A673 (cell line): ENCODE measurements at regions not wholly inside any gene's neighbourhood (a gene's known extent, or its start where the extent isn't known, plus 50 kb on each side); places are given as distances from the start of the nearest gene placed in this dataset.

Experiments
- BruUV-seq: library from RNA; stranded (reverse); fragments of 400-500 nt; replicated peaks from 2 replicates; lab custom pipeline; 2021; lab: Mats Ljungman, UMichigan
- CTCF ChIA-PET: fragments of 300-600 bp; sonication (Branson Sonifier 250); formaldehyde crosslinking; loops from one replicate; lab custom pipeline; 2022; ENCODE audit warnings: antibody characterized with exemption; lab: Charles Lee
- POLR2A ChIA-PET: fragments of 300-600 bp; sonication (Branson Sonifier 250); formaldehyde crosslinking; loops from one replicate; lab custom pipeline; 2022; ENCODE audit warnings: antibody characterized with exemption; ENCODE audit not compliant: low non-redundant PET; lab: Charles Lee
- DNase-seq: peaks from one replicate; pipeline ENCODE4 v3.0.0-alpha.2; 2015; ENCODE audit warnings: low spot score
- H3K27ac ChIP-seq: fragments of 200-600 bp; sonication (generic); 2 replicates; pipeline ENCODE4 v1.5.1; 2016; ENCODE audit warnings: mixed run types, low read depth, mild to moderate bottlenecking, mixed read lengths, antibody characterized with exemption, low read length; ENCODE audit not compliant: poor library complexity, severe bottlenecking
- H3K27me3 ChIP-seq: fragments of 200-600 bp; sonication (generic); replicated peaks from 2 replicates; pipeline ENCODE4 v1.6.1; 2017; ENCODE audit warnings: mixed run types, low read depth, mild to moderate bottlenecking, mixed read lengths, antibody characterized with exemption, low read length; ENCODE audit not compliant: insufficient read depth, poor library complexity
- H3K36me3 ChIP-seq: fragments of 200-600 bp; sonication (generic); 2 replicates; pipeline ENCODE4 v1.6.1; 2016; ENCODE audit warnings: mixed run types, mild to moderate bottlenecking, mixed read lengths, antibody characterized with exemption, low read length; ENCODE audit not compliant: insufficient read depth, poor library complexity, severe bottlenecking
- H3K4me1 ChIP-seq: fragments of 200-600 bp; sonication (generic); 2 replicates; pipeline ENCODE4 v1.6.1; 2017; ENCODE audit warnings: mixed run types, mild to moderate bottlenecking, mixed read lengths, antibody characterized with exemption, low read length; ENCODE audit not compliant: insufficient read depth, poor library complexity, severe bottlenecking
- H3K4me3 ChIP-seq: fragments of 200-600 bp; sonication (generic); 2 replicates; pipeline ENCODE4 v1.5.1; 2016; ENCODE audit warnings: low read depth, mixed run types, mild to moderate bottlenecking, mixed read lengths, low read length; ENCODE audit not compliant: poor library complexity, severe bottlenecking
- H3K9me3 ChIP-seq: fragments of 200-600 bp; sonication (generic); 2 replicates; pipeline ENCODE4 v1.6.1; 2016; ENCODE audit warnings: mixed run types, low read depth, mild to moderate bottlenecking, mixed read lengths, antibody characterized with exemption, low read length; ENCODE audit not compliant: poor library complexity, severe bottlenecking
- EZH2 ChIP-seq: fragments of 200-600 bp; sonication (generic); IDR thresholded peaks from 2 replicates; pipeline ENCODE4 v1.6.1; 2017; ENCODE audit warnings: borderline replicate concordance, low read depth, mild to moderate bottlenecking, mixed read lengths, antibody characterized with exemption, low read length; ENCODE audit not compliant: poor library complexity, severe bottlenecking
- intact Hi-C: fragments of 100-400 bp; cut with micrococcal nuclease; formaldehyde crosslinking; loops from one replicate; pipeline ENCODE4 v1.10.0; 2022; ENCODE audit not compliant: unreplicated experiment
- TF ChIP-seq, protein P1 (sequence below): fragments of 300-800, 200-600 bp; sonication (generic); conservative IDR thresholded peaks from 2 replicates; pipeline ENCODE4 v1.5.1; 2017; ENCODE audit warnings: low read depth, mild to moderate bottlenecking, antibody characterized with exemption, low read length, moderate library complexity, mixed read lengths

DNA sequence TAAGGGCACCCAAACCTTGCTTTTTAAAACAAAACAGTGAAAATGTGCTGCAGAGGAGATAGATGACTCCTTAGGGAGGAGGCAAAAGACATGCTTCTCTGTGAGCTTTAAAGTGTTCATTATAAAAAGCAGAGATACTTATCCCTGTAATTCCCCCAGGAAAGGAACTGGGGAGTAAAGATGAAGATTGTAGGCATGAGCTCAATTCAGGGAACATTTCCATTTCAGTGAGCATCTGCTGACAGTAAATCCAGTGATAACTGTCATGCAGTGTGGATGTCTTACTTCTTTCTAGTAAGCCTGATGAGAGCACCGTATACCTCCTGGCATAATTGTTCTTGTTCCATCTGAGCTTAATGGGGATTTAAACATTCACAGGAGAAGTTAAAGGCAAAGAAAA lies 1296.5 kb downstream of the MRPL39 start:
- no peak for DNase-seq

DNA sequence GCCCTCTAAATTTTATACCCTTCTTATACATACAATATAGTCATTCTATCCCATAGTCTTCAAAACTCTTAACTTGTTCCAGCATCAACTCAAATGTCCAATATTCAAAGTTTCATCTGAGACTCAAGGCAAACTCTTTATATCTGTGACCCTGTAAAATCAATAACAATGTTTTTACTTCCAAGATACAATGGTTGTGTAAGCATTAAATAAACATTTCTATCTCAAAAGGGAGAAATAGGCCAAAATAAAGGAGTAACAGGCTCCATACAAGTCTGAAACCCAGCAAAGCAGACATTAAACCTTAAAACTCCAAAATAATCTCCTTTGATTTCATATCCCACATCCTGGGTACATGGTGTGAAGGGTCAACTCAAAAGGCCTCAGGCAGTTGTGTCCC lies 1299.1 kb downstream of the MRPL39 start:
- TF ChIP-seq, protein P1, sequence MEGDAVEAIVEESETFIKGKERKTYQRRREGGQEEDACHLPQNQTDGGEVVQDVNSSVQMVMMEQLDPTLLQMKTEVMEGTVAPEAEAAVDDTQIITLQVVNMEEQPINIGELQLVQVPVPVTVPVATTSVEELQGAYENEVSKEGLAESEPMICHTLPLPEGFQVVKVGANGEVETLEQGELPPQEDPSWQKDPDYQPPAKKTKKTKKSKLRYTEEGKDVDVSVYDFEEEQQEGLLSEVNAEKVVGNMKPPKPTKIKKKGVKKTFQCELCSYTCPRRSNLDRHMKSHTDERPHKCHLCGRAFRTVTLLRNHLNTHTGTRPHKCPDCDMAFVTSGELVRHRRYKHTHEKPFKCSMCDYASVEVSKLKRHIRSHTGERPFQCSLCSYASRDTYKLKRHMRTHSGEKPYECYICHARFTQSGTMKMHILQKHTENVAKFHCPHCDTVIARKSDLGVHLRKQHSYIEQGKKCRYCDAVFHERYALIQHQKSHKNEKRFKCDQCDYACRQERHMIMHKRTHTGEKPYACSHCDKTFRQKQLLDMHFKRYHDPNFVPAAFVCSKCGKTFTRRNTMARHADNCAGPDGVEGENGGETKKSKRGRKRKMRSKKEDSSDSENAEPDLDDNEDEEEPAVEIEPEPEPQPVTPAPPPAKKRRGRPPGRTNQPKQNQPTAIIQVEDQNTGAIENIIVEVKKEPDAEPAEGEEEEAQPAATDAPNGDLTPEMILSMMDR: no peak
- TF ChIP-seq EZH2: no peak
- intact Hi-C loops: no loop called here
- ChIA-PET POLR2A (no interaction called here), CTCF (no interaction called here)
- H3K4me1 ChIP-seq: no peaks in the 10 kb centered on the region
- BruUV-seq: no TSS peak
- H3K27me3 ChIP-seq: no peaks in the 10 kb centered on the region
- H3K36me3 ChIP-seq: no peaks in the 10 kb centered on the region
- H3K27ac ChIP-seq: no peak overlapping the region
- no peak overlapping the region for H3K4me3 ChIP-seq
- peaks cover 28% of the 10 kb centered on the region for H3K9me3 ChIP-seq
- DNase-seq: no peak

More for the DNA sequence above, 1296.5 kb downstream of the MRPL39 start:
- H3K27ac ChIP-seq: no peak overlapping the region
- POLR2A ChIA-PET: no interaction called here
- H3K4me1 ChIP-seq: no peaks in the 10 kb centered on the region
- BruUV-seq: no TSS peak
- CTCF ChIA-PET: no interaction called here
- no peak overlapping the region for H3K4me3 ChIP-seq
- no peaks in the 10 kb centered on the region for H3K36me3 ChIP-seq
- peaks cover 27% of the 10 kb centered on the region for H3K9me3 ChIP-seq
- H3K27me3 ChIP-seq: no peaks in the 10 kb centered on the region
- no peak for TF ChIP-seq EZH2
- TF ChIP-seq, protein P1: no peak
- intact Hi-C loops: no loop called here

DNA sequence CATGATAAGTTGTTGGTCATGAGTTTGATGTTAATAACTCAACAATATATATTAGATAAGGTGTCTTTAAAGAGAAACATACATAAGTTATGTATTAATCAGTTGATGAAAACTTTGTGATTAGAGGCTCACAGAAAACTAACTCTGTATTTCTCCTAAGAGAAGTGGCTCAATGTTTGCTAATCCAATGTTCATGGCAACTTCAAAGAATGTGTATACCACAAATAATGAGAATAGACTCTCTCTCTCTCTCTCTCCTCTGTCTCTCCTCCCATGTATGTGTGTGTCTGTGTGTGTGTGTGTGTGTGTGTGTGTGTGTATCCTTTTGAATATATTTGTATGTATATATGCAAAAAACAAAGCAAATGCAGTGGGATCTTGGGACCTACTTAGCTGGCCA lies 1304.9 kb downstream of the MRPL39 start:
- CTCF ChIA-PET: no interaction called here
- DNase-seq: no peak
- H3K36me3 ChIP-seq: no peaks in the 10 kb centered on the region
- no peaks in the 10 kb centered on the region for H3K27me3 ChIP-seq
- no peaks in the 10 kb centered on the region for H3K4me1 ChIP-seq
- peaks cover 28% of the 10 kb centered on the region for H3K9me3 ChIP-seq
- no peak overlapping the region for H3K4me3 ChIP-seq
- H3K27ac ChIP-seq: no peak overlapping the region
- no TSS peak for BruUV-seq
- intact Hi-C loops: no loop called here
- POLR2A ChIA-PET: no interaction called here
- TF ChIP-seq EZH2: no peak
- TF ChIP-seq, protein P1: no peak
